Cardiac fibroblast (primary cell): ENCODE measurements at regions not wholly inside any gene's neighbourhood (a gene's known extent, or its start where the extent isn't known, plus 50 kb on each side); places are given as distances from the start of the nearest gene placed in this dataset.
"Not testable (repeated sequence)": the region's sequence is repeated elsewhere in the genome, so short reads cannot be mapped to it uniquely, and the experiment has no call there.

Experiments
- DNase-seq, 2 donors: peaks; one replicate each; pipeline versions ENCODE4 v3.0.0 to v3.0.0-alpha.2; 2010; ENCODE audit warnings: low read depth in 2 of 2
- H3K4me3 ChIP-seq, 2 donors: replicated peaks in 1 of 2; 1 replicate in 1 of 2; 2 replicates in 1 of 2; pipeline ENCODE4 v1.5.1; 2011; ENCODE audit warnings: low read depth in 2 of 2, low read length in 2 of 2, mild to moderate bottlenecking in 2 of 2, moderate library complexity in 1 of 2
- TF ChIP-seq, protein P1 (sequence below): IDR thresholded peaks from one replicate; pipeline ENCODE4 v1.5.1; 2011; ENCODE audit warnings: low read depth, mild to moderate bottlenecking, low read length, inconsistent platforms

DNA sequence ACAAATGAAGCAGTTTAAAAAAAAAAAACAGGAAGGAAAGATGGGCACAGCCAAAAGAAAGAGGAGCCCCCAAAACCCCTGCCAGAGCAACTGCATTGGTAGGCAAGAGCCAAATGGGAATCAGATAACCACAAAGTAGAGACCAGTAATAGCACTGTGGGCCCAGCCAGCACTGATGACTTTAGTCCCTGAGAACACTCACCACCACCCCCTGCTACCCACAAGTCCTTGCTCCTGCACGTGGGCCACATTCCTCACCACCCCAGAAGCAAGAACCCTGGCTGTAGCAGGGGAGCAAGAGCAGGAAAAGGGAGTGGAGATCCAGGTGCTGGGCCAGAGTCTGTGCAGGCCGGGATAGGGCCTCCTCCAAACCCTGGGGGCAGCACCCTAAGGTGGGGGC, 86.1 kb downstream of the RRAGC start:
- DNase-seq: no peak
- TF ChIP-seq, protein P1, sequence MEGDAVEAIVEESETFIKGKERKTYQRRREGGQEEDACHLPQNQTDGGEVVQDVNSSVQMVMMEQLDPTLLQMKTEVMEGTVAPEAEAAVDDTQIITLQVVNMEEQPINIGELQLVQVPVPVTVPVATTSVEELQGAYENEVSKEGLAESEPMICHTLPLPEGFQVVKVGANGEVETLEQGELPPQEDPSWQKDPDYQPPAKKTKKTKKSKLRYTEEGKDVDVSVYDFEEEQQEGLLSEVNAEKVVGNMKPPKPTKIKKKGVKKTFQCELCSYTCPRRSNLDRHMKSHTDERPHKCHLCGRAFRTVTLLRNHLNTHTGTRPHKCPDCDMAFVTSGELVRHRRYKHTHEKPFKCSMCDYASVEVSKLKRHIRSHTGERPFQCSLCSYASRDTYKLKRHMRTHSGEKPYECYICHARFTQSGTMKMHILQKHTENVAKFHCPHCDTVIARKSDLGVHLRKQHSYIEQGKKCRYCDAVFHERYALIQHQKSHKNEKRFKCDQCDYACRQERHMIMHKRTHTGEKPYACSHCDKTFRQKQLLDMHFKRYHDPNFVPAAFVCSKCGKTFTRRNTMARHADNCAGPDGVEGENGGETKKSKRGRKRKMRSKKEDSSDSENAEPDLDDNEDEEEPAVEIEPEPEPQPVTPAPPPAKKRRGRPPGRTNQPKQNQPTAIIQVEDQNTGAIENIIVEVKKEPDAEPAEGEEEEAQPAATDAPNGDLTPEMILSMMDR: no peak
- no peak overlapping the region for H3K4me3 ChIP-seq

DNA sequence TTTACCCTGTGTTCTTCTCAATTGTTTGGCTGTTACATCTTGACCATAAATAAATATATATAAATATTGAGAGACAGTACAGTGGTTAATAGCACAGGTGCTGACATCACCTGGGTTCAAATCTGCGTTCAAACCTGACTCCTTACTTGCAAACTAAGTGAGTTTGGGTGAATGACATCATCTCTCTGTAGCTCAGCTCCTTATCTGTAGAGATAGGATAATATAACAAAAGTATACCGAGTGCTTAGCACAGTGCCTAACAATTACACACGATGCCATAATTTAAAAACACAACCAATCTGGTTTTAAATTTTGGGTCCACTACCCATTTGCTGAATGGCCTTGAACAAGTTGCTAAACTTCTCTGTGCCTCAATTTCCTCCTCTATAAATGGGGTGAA, 86.6 kb downstream of the RRAGC start:
- TF ChIP-seq, protein P1: no peak
- no peak overlapping the region for H3K4me3 ChIP-seq
- no peak for DNase-seq

DNA sequence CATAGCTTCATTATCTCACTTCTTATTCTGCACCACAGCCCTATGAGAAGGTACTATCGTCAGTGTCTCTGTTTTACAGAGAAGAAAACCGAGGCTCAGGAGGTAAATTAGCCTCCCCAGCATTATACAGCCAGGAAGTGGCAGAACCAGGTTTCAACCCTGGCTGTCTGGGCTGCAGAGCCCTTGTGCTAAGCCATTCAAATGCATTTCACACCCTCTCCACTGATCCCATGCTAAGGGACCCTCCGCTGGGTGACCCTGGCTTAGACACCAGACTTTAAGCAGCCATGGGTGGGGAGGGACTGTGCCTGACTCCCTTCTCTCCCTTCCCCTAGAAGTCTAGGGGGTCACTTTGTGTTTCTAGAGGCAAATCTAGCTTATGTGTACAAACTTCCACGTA, 87.5 kb downstream of the RRAGC start:
- TF ChIP-seq, protein P1: no peak
- no peak for DNase-seq
- H3K4me3 ChIP-seq: no peak overlapping the region

DNA sequence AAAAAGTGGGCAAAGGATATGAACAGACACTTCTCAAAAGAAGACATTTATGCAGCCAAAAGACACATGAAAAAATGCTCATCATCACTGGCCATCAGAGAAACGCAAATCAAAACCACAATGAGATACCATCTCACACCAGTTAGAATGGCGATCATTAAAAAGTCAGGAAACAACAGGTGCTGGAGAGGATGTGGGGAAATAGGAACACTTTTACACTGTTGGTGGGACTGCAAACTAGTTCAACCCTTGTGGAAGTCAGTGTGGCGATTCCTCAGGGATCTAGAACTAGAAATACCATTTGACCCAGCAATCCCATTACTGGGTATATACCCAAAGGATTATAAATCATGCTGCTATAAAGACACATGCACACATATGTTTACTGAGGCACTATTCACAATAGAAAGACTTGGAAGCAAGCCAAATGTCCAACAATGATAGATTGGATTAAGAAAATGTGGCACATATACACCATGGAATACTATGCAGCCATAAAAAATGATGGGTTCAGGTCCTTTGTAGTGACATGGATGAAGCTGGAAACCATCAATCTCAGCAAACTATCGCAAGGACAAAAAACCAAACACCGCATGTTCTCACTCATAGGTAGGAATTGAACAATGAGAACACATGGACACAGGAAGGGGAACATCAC, 88.9 kb downstream of the RRAGC start:
- DNase-seq, H3K4me3 ChIP-seq: not testable (repeated sequence)

DNA sequence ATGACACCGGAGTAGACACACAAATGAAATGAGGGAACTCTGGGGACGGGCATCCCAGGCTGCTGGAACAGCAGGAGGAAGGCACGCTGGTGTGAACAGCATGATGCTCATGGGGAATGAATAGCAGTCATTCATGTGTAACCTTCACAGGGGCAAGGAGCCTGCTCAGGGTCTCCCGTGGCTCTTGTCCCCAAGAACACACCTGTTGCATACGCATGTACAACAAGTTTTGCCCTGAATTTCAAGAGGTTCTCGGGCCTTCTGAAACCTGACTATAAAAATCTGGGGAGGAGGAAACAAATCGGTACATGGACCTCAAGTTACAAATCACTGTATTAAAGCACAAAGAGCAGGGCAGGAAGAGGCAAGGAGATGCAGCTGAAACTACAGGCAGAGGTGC, 93.4 kb downstream of the RRAGC start:
- TF ChIP-seq, protein P1: no peak
- H3K4me3 ChIP-seq: no peak overlapping the region
- DNase-seq: no peak

DNA sequence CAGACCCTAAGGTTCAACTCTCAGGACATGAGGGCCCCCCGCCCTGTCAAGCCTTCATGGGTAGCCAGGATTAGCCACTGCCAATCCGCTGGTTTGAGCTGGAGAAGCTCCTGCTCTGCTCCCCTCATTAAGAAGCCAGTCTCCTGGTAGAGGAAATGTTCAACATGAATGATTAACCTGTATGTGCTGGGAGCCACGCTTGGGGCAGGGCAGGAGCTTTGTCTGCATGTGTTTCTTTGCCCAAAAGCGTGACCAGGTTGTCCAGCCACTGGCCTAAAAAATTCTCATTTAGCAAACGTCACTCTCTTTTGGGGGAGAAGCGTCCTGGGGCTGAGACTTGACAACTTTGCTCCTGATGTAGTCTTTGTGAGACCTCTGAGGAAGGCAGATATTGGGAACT, 96.5 kb downstream of the RRAGC start:
- no peak for DNase-seq
- H3K4me3 ChIP-seq: no peak overlapping the region
- TF ChIP-seq, protein P1: no peak

DNA sequence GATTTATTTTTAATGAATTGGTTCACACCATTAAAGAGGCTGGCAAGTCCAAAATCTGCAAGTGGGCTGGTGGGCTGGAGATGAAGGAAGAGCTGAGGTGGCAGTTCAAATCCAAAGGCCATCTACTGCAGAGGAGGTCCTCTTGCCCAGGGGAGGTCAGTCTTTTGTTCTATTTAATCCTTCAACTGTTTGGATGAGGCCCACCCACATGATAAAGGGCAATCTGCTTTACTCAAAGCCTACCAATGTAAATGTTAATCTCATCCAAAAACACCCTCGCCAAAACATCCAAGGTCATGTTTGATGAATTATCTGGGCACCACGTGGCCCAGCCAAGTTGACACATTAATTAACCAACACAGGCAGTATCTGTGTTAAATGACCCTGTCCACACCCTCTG, 99.0 kb downstream of the RRAGC start:
- DNase-seq: no peak

More for the DNA sequence above, 99.0 kb downstream of the RRAGC start:
- TF ChIP-seq, protein P1: no peak
- no peak overlapping the region for H3K4me3 ChIP-seq
